Fibroblast of pulmonary artery (primary cell): ENCODE measurements at regions not wholly inside any gene's neighbourhood (a gene's known extent, or its start where the extent isn't known, plus 50 kb on each side); places are given as distances from the start of the nearest gene placed in this dataset.

Source experiments
- DNase-seq: peaks from one replicate; pipeline ENCODE4 v3.0.0-alpha.2; 2010; ENCODE audit warnings: low read depth
- H3K4me3 ChIP-seq: replicated peaks from 2 replicates; pipeline ENCODE4 v1.5.1; 2011; ENCODE audit warnings: low read depth, mild to moderate bottlenecking, control low read depth, low read length, moderate library complexity
- TF ChIP-seq, protein P1 (sequence below): IDR thresholded peaks from 2 replicates; pipeline ENCODE4 v1.5.1; 2011; ENCODE audit warnings: mild to moderate bottlenecking, control low read depth, low read length, inconsistent platforms; ENCODE audit errors: missing control alignments

DNA sequence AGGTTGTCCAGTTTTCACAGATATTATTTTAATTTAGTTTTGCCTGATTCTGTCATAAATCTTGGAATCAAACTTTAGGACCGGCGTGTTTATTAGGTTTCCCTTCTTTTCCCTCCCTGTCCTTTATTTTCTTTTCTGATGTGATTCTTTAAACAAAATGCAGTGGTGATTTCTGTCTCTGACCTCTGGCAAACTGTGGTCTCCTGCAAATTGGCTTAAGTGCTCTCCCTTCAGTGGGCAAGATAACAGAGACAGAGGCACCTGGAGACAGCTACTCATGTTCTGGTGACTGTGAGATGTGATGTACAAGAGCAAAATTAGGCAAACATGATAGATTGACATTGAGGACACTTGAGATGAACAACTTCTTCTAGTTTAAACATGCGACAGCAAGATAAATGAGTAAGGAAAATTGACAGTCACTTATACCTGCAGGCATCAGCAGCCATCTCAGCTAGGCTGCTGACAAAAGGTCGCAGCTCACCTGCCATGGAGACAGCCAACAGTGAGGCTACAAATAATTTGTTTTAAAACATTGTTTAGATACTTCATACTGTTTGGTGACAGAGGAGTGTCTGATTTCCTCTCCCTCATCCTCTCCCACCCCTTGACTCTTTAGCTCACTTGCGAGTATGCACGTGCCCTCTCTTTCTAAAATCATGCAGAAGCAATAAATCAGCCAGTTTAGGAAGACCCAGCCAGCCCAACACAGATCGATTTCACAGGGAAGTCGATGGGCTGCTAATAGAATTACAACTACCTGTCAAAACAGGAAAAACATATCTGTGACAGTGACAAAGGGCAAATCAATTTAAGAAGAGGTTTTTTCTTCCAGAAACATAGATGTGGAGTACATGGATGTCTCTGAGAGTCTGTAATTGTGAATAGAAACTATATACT is 63.4 kb upstream of the MAP3K7 start:
- DNase-seq, result no peak

DNA sequence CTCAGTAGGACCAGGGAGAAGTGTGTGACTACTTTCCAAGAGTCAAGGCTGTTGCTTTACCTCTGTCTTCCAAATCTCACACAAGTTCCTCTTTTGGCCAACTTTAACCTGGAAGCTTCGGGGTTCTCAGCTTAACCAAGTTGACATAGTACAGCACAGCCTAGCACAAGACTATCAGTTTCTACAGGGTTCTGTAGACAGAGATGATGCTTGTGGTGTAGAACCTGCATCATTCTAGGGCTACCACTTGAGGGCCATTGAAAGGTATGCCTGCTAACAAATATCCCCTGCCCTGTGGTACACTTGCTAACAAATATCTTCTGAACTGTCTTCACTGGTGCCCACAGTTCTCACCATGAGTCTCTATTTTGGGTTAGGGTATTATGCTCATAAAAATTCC is 62.0 kb upstream of the MAP3K7 start:
- no peak overlapping the region for H3K4me3 ChIP-seq

More for the DNA sequence above, 63.4 kb upstream of the MAP3K7 start:
- H3K4me3 ChIP-seq, result no peak overlapping the region
- TF ChIP-seq, protein P1, sequence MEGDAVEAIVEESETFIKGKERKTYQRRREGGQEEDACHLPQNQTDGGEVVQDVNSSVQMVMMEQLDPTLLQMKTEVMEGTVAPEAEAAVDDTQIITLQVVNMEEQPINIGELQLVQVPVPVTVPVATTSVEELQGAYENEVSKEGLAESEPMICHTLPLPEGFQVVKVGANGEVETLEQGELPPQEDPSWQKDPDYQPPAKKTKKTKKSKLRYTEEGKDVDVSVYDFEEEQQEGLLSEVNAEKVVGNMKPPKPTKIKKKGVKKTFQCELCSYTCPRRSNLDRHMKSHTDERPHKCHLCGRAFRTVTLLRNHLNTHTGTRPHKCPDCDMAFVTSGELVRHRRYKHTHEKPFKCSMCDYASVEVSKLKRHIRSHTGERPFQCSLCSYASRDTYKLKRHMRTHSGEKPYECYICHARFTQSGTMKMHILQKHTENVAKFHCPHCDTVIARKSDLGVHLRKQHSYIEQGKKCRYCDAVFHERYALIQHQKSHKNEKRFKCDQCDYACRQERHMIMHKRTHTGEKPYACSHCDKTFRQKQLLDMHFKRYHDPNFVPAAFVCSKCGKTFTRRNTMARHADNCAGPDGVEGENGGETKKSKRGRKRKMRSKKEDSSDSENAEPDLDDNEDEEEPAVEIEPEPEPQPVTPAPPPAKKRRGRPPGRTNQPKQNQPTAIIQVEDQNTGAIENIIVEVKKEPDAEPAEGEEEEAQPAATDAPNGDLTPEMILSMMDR, result no peak

DNA sequence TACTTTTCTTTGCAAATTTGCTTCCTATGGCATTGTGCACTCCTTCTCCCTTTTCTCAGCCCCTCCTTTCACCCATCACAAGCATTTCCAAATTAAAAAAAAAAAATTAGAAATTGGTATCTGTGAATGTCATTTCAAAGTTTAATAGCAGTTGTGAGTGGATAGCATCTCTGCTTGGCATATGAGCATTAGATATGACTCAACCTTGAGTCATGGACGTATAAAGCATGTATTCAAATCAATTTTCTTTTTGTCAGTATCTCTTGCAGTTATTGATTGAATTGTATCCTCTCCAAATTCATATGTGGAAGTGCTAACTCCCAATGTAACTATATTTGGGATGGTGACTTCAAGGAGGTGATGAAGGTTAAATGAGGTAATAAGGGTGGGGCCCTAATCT is 60.1 kb upstream of the MAP3K7 start:
- TF ChIP-seq, protein P1, result no peak
- no peak overlapping the region for H3K4me3 ChIP-seq
- DNase-seq, result no peak

More for the DNA sequence above, 62.0 kb upstream of the MAP3K7 start:
- TF ChIP-seq, protein P1, result no peak
- DNase-seq, result no peak

DNA sequence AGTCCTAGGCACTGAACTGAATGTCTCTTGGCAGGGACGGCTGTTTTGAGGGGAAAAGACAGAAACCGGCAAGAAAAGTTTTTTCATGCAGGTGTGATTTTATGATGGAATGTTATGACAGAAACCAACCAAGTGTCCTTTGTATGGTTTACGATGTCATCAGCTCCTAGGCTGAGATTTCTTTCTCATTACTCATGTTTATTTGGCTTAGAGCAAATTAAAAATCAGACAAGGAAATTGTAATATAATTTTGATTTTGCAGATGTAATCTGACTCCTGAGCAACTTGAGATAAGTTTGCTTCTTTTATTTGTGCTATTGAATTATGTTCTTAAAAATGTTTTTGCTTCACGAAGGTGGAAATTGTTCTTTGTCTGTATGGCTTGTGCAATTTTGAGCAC is 58.8 kb upstream of the MAP3K7 start:
- no peak overlapping the region for H3K4me3 ChIP-seq
- TF ChIP-seq, protein P1, result no peak
- DNase-seq, result no peak

DNA sequence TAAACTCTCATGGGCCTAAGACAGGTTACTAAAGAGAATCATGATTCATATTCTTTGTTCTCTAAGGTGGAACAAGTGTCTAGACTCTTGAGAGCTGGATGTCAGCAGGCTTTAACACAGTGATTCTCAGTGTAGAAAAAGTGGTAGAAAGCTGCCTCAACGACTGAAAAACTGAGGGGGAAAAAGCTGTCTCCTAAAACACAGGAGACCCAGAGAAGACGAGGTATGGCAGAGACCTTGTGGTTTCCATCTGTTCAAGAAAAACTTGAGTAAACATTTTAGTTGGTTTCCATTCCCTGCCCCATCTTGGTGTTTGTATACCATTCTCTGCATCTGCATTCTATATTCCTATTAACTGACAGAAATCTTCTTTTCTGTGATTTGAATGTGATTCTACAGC is 57.6 kb upstream of the MAP3K7 start:
- DNase-seq, result no peak
- no peak overlapping the region for H3K4me3 ChIP-seq
- TF ChIP-seq, protein P1, result no peak

DNA sequence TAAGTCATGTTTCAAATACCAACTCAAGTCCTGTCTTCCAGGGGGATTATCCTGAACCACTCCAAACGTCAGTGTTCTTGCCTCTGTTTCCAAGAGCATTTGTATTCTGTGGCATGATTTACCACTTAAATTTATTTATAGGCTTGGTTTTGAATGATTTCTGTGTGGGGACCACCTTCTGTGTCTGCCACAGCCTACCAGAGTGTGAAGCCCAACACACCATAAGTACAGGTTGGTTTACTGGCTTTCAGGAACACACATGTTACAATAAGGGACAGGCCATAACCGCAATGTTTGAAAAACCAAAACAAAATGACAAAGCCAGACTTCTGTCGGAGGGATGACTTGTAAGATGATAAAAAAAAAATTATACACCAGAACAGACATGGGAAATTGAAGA is 56.5 kb upstream of the MAP3K7 start:
- TF ChIP-seq, protein P1, result no peak
- DNase-seq, result no peak

DNA sequence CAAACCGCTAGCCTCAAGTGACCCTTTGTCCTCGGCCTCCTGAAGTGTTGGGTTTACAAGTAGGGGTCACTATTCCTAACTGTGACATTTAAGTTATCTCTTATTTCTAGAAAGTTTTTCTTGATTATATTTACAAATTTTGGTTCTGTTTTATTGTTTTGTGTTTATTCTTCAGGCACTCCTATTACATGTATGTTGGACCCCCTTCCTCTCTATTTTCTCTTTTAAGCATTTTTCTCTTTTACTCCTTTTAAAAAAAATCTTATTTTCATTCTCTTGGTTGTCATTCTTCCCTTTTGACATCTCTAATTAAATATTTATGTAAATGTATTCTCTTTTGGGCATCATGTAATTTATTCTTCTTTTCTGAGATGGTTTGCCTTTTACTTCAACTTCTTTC is 50.4 kb upstream of the MAP3K7 start:
- H3K4me3 ChIP-seq, result no peak overlapping the region
- TF ChIP-seq, protein P1, result no peak
- no peak for DNase-seq

More for the DNA sequence above, 56.5 kb upstream of the MAP3K7 start:
- H3K4me3 ChIP-seq, result no peak overlapping the region
